Lung (tissue), 11 donors: ENCODE measurements at regions not wholly inside any gene's neighbourhood (a gene's known extent, or its start where the extent isn't known, plus 50 kb on each side); places are given as distances from the start of the nearest gene placed in this dataset.

Experiments used
- ATAC-seq: fragments of 200-7000 bp; cut with Tn5 transposase; one replicate; pipeline ENCODE4 v1.9.1; 2020; ENCODE audit warnings: moderate number of reproducible peaks; ENCODE audit not compliant: insufficient read depth, low FRiP score
- DNase-seq, 3 donors: peaks; one replicate each; pipeline ENCODE4 v3.0.0-alpha.2; 2013 to 2017
- H3K27ac ChIP-seq, 2 donors: one replicate each; pipeline ENCODE4 v1.5.1; 2013; ENCODE audit warnings: mild to moderate bottlenecking in 2 of 2, moderate library complexity in 2 of 2, control low read depth in 1 of 2, inconsistent platforms in 1 of 2, low read depth in 1 of 2, low read length in 1 of 2
- H3K27me3 ChIP-seq, 3 donors: one replicate each; pipeline ENCODE4 v1.5.1; 2013; ENCODE audit warnings: low read length in 2 of 3; ENCODE audit not compliant: control insufficient read depth in 3 of 3, insufficient read depth in 3 of 3
- H3K36me3 ChIP-seq, 4 donors: one replicate each; pipeline ENCODE4 v1.5.1; 2013; ENCODE audit warnings: low read length in 4 of 4, mild to moderate bottlenecking in 1 of 4, moderate library complexity in 1 of 4; ENCODE audit not compliant: control insufficient read depth in 4 of 4, insufficient read depth in 4 of 4
- H3K4me1 ChIP-seq, 5 donors: one replicate each; pipeline ENCODE4 v1.5.1; 2013; ENCODE audit warnings: low read length in 5 of 5, mild to moderate bottlenecking in 2 of 5, moderate library complexity in 1 of 5; ENCODE audit not compliant: control insufficient read depth in 5 of 5, insufficient read depth in 5 of 5
- H3K4me3 ChIP-seq: one replicate; pipeline ENCODE4 v1.5.1; 2013; ENCODE audit warnings: mild to moderate bottlenecking, control low read depth, moderate library complexity
- H3K9ac ChIP-seq, 2 donors: one replicate each; pipeline ENCODE4 v1.5.1; 2013; ENCODE audit warnings: low read length in 2 of 2, control low read depth in 1 of 2; ENCODE audit not compliant: insufficient read depth in 1 of 2
- H3K9me3 ChIP-seq, 4 donors: one replicate each; pipeline ENCODE4 v1.5.1; 2013; ENCODE audit warnings: low read length in 3 of 4, mild to moderate bottlenecking in 1 of 4, moderate library complexity in 1 of 4; ENCODE audit not compliant: control insufficient read depth in 4 of 4, insufficient read depth in 3 of 4
- WGBS, 2 donors: extraction: QIAGEN DNeasy Blood & Tissue Kit; methylation state at CpG; one replicate each; pipeline ENCODE4 v1.1.7; 2013; 5-methylcytosine and 5-hydroxymethylcytosine counted together
- TF ChIP-seq, protein P1 (sequence below): IDR thresholded peaks from 2 replicates; pipeline ENCODE4 v1.5.1; 2012; ENCODE audit warnings: mild to moderate bottlenecking; ENCODE audit errors: control extremely low read depth, extremely low read depth
- donor health status: control.
- donor health status: control.
- donor health status: Bipolar disorder and iron deficiency.
- donor health status: healthy.
- donor health status: DM: yes; HTN: yes; CAD: no.

DNA sequence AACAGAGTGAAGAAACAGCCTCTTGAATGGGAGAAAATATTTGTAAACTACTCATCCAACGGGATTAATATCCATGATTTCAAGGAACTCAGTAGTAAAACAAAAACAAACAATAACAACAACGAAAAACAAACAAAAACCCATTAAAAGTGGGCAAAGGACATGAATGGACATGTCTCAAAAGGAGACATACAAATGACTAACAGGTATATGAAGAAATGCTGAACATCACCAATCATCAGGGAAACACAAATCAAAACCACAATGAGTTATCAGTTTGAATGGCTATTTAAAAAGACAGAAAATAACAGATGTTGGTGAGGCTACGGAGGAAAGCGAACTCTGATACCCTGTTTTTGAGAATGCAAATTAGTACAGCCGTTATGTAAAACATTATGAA is 224.8 kb upstream of the NRXN1 start:
- no peaks in the 10 kb centered on the region for H3K4me1 ChIP-seq
- H3K27me3 ChIP-seq, result no peaks in the 10 kb centered on the region
- no peak for ATAC-seq
- H3K9me3 ChIP-seq, result no peaks in the 10 kb centered on the region
- no peak overlapping the region for H3K9ac ChIP-seq
- no peak overlapping the region for H3K4me3 ChIP-seq
- no peaks in the 10 kb centered on the region for H3K36me3 ChIP-seq
- no peak for DNase-seq
- H3K27ac ChIP-seq, result no peak overlapping the region
- 87 to 92% methylated on average over 5 of the region's 5 CpGs for WGBS, 2 donors
- TF ChIP-seq, protein P1, sequence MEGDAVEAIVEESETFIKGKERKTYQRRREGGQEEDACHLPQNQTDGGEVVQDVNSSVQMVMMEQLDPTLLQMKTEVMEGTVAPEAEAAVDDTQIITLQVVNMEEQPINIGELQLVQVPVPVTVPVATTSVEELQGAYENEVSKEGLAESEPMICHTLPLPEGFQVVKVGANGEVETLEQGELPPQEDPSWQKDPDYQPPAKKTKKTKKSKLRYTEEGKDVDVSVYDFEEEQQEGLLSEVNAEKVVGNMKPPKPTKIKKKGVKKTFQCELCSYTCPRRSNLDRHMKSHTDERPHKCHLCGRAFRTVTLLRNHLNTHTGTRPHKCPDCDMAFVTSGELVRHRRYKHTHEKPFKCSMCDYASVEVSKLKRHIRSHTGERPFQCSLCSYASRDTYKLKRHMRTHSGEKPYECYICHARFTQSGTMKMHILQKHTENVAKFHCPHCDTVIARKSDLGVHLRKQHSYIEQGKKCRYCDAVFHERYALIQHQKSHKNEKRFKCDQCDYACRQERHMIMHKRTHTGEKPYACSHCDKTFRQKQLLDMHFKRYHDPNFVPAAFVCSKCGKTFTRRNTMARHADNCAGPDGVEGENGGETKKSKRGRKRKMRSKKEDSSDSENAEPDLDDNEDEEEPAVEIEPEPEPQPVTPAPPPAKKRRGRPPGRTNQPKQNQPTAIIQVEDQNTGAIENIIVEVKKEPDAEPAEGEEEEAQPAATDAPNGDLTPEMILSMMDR, result no peak

GRCh38 chr2:51251356-51251755 is 219.4 kb upstream of the NRXN1 start:
- no peaks in the 10 kb centered on the region for H3K27me3 ChIP-seq
- 87% methylated on average over 2 of the region's 2 CpGs for WGBS, 2 donors
- H3K9ac ChIP-seq, result no peak overlapping the region
- H3K4me1 ChIP-seq, result no peaks in the 10 kb centered on the region
- H3K27ac ChIP-seq, result no peak overlapping the region
- H3K9me3 ChIP-seq, result no peaks in the 10 kb centered on the region
- TF ChIP-seq, protein P1, result no peak
- DNase-seq (no peak), ATAC-seq (no peak)
- no peak overlapping the region for H3K4me3 ChIP-seq
- no peaks in the 10 kb centered on the region for H3K36me3 ChIP-seq

DNA sequence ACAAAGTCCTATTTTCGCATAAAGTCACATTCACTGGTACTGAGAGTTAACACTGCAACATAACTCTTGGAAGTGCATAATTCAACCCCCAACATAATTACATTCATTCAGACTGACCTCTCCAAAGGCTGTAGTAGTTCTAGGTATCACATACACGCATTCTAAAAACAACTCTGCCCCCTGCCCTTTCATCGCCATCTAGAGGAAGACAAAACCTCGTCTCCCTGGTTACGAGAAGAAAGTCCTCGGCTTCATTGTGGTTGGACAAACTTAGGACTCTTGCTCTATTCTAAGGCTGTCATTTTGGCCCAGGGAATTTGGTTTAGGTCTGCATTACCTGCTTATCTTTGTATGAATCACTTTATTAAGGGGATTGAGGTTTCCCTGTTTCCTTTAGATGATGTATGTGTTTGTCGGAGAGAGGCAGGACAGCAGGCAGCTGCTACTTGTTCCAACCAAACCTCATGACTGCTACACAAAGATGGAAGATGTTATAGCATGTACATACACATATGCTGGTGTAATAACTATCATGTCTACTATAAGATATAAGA is 215.4 kb upstream of the NRXN1 start:
- Histone ChIP-seq H3K4me1 (no peaks in the 10 kb centered on the region), H3K27ac (no peak overlapping the region), H3K9ac (no peak overlapping the region), H3K4me3 (no peak overlapping the region), H3K27me3 (no peaks in the 10 kb centered on the region), H3K36me3 (no peaks in the 10 kb centered on the region), H3K9me3 (no peaks in the 10 kb centered on the region)
- TF ChIP-seq, protein P1, result no peak
- ATAC-seq (no peak), DNase-seq (no peak)
- WGBS, 2 donors, result 42 to 69% methylated on average over 7 of the region's 7 CpGs

DNA sequence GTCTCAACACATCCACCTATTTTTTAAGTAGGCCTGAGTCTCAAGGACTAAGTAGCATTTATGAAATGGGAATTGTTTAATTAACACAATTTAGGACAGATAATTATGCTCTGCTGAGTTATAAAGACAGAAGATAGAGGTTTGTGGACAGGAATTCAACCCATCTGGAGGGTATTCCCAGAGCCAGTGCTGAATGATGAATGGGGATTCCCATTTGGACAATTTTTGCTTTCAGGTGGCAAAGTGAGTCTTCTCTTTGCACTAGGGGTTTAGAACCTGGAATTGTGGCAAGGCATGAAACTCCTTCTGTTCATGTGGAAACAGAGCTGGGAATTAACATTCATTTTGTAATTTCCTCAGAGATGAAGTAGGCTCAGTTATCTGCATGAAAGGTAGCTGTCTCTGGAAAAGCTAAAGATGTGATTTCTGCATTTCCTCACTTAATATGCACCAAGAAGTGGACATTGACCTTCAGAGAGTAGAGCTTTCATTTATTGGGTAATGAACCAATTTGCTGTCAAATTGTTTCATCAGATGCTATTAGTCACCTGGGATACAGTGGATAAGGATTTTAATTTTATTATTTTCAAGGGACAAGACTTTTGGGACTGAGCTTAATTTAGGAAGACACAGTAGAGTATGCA is 212.1 kb upstream of the NRXN1 start:
- Histone ChIP-seq H3K36me3 (no peaks in the 10 kb centered on the region), H3K4me3 (no peak overlapping the region), H3K9me3 (no peaks in the 10 kb centered on the region), H3K9ac (no peak overlapping the region), H3K27me3 (no peaks in the 10 kb centered on the region), H3K27ac (no peak overlapping the region), H3K4me1 (no peaks in the 10 kb centered on the region)
- ATAC-seq (no peak), DNase-seq (no peak)
- TF ChIP-seq, protein P1, result no peak
